Renal cortical epithelial cell (primary cell): ENCODE measurements at regions not wholly inside any gene's neighbourhood (a gene's known extent, or its start where the extent isn't known, plus 50 kb on each side); places are given as distances from the start of the nearest gene placed in this dataset.
"Not testable (repeated sequence)": the region's sequence is repeated elsewhere in the genome, so short reads cannot be mapped to it uniquely, and the experiment has no call there.

Experiments
- DNase-seq: peaks from one replicate; pipeline ENCODE4 v3.0.0-alpha.2; 2011; ENCODE audit warnings: low read depth

DNA sequence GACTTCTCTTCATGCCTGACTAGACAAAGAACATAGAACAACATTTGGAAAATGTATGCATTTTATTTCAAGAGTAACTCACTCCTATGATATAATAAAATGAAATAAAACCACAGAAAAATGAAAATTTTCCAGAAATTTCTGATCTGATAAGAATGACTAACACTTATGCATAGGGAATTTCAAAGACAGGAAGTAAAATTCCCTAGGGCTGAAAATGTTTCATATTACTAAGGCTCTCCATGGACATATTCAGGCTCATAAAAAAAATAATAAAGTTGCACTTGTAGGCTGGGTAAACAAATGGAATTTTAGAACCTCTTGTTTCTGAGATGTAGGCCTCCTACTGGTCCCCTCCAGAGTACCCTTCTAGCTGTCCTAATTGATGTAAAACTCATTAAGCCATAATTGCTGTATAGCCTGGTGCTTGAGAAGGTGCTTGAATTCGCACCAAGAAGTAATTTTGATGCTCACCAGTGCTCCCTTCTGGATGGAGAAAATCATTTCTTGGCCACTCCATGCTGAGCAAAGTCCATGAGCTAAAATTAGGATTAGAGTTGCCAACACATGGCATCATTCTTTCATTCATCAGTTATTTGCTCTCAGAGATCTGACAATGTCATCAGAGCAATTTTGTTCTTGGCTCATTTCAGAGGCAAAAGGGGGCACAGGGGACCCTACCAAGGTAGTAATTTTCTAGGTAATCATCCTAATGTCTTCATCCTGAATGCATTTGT lies 641.0 kb upstream of the CAMK1G start:
- no peak for DNase-seq

DNA sequence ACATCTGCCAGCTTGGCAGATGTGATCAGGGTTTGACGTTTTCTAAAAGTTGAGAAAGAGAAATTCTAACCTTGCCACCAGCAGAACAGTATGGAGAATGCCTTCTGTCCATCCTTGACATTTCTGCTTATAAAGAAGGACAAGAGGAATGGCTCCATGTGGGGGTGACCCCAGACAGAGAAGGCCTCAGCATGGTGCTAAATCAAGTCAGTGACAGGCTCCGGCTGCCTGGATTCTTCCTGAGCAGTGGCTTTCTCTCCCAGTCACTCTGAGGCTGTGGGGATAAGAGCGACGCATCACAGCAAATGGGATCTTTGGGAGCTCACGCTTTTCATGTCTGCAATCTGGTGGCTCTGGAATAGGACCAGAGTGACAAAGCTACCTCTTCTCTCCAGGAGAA lies 640.2 kb upstream of the CAMK1G start:
- no peak for DNase-seq

DNA sequence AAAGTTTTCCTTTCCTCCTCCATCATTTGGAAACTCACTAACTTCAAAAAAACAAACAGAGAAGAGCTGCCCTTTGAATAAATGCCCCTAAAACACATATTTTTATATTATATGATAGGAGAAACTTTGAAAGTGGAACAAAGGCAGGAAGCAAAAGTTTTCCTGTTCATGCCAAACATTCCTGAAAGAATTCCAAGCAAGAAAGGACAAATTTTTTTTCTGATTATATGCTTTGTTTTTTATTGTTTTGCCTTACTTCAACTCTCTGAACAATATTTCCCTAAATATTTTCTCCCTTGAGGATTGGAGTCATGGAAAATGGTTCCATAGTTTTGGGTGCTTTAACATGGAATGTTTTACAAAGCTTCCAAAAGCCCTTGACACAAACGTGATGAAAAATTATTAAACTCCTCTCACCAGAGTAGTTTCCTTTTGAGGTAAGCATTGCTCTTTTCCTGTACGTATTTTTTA lies 638.5 kb upstream of the CAMK1G start:
- DNase-seq, result no peak

DNA sequence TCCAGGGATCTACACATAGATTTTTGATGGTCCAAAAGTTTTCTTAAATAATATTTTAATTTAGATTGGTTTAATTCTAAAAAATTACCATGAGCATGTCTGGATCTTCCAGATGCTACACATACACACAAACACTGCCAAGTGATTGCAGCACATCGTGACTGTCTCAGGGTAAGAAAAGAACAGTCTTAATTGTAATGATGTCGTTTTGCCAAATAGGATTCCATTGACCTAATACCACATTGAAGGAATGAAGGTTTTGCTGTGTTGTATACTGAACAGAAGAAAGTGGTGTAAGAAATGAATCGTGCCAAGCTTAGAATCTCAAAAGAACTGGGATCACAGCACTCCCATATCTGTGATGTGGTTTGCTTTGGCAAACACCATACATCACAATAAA lies 633.3 kb upstream of the CAMK1G start:
- DNase-seq, result no peak

DNA sequence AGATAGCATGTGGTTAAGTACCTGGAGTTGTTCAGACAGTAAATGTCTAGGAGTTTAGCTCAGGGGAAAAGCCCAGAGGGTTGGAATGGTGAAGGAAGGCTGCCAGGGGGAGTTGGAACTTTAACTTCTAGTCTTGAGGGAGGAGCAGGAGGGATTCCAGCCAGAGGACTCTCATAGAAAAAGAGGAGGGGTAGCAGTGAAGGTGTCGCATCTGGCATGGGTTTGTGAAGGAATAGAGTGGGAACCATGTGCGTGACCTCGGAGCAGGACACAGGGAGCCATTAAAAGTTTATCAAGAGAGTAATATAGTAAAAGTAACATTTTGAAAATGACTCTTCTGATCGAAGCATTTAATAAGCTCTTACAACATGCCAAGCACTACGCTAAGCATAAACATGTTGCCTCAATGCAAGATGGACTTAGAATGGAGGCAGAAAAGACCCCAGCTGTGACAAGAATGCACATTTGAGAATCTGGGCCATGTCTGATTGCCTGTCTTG lies 632.4 kb upstream of the CAMK1G start:
- DNase-seq, result no peak

DNA sequence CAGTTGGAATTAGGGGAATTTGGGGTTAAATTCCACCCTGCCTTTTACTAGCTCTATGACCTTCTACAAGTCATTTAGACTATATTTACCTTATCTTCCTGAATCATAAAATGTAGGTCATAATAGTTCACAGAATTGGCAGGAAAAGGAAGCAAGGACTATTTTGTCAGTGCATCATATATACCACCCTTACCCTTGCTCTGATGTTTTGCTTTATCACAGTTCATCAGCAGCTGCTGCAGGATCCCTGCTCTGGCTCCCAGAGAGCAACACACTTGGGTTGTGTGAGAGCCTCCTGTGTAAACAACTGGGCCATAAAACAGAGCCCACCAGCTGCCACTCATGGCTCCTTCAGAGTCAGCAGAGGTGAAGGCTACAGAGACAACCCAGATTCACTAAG lies 631.6 kb upstream of the CAMK1G start:
- DNase-seq, result no peak

DNA sequence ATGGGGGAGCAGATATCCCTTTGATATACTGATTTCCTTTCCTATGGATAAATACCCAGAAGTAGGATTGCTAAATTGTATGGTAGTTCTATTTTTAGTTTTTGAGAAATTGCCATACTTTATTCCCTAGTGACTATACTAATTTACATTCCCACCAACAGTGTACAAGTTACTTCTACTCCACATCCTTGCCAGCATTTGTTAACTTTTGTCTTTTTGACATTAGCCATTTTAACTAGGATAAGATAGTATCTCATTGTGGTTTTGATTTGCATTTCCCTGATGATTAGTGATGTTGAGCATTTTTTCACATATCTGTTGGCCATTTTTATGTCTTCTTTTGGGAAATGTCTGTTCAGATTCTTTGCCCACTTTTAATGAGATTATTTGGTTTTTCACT lies 620.6 kb upstream of the CAMK1G start:
- DNase-seq, result no peak

DNA sequence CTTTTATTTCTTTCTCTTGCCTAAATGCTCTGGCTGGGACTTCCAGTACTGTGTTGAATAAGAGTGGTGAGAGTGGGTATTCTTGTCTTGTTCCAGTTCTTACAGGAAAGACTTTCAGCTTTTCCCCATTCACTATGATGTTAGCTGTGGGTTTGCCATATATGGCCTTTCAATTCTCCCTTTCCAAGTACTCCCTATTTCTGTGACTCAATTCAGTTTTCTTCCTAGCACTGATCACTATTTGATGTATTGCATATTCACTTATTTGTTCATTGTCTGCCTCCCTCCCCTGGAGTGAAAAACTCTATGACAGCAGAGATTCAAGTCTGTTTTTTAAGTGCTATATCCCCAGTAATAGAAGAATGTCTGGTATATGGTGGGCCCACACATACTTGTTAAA lies 618.2 kb upstream of the CAMK1G start:
- no peak for DNase-seq

DNA sequence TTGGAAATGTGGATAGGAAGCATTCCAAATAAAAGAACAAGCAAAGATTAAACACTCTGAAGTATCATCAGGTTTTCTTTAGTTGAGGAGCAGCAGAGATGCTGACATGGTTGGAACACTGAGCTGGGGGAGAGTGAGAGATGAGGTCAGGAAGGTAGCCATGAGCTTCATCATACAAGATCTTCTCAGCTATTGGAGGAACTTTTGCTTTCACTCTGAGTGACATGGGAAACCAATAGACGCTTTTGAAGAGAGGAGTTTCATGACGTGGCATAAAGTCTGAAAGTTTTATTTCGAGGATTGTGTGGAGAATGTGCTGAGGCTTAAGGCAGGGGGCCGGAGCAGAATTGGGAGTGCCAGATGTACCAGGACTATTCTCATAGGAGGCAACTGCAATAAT lies 616.2 kb upstream of the CAMK1G start:
- no peak for DNase-seq

DNA sequence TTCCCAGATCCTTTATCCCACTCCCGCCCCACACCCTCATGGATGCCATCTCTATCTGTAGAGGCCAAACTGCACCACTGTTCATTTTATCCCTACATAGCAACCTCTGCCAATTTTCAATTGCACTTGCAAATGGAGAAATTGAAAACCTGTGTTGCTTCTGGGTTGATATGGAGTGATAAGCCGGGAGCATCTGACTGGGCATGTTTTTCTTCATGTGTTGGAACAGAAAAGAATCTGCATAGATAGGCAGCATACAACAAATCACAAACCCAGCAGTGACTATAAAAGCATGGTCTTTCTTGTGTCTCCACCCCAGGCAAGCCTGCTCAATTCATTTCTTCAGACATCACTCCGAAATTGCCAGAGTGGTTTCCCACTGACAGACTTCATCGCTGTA lies 608.8 kb upstream of the CAMK1G start:
- no peak for DNase-seq

DNA sequence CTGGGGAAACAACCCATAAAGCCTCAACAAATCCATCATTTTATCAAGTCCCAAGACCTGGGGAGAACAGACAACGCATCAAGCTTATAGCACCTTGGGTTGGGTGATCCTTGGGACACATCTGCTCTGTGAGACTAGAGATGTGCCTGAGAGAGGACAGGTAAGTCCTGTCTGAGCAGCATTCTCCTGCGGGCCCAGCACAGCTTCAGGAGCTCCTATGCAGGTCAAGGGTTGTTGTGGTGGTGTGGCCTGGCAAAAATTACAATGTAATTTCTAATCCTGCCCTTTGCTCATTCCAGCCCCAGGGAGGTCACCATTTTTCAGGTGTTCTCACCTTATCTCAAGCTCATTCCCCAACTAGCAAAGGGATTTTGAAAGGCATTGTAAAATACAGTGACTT lies 608.1 kb upstream of the CAMK1G start:
- DNase-seq, result no peak

DNA sequence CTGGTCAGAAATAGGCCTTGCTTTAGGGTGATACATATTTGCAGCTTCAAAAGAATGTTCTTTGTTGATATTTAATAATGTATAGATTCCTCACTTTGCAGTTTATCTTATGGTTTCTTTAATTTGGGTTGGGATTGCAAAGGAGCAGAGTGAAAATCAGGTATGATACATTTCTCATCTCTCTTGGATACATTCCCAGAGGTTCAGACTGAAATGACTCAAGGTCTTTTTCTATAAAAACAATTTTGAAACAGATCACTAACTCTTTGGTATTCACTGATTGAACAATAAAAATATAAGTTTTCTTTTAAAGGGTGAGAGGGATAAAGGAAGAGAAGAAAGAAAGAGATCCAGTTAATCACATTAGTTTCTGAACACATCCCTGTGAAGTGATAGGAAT lies 606.5 kb upstream of the CAMK1G start:
- DNase-seq, result peak; percentile 38

DNA sequence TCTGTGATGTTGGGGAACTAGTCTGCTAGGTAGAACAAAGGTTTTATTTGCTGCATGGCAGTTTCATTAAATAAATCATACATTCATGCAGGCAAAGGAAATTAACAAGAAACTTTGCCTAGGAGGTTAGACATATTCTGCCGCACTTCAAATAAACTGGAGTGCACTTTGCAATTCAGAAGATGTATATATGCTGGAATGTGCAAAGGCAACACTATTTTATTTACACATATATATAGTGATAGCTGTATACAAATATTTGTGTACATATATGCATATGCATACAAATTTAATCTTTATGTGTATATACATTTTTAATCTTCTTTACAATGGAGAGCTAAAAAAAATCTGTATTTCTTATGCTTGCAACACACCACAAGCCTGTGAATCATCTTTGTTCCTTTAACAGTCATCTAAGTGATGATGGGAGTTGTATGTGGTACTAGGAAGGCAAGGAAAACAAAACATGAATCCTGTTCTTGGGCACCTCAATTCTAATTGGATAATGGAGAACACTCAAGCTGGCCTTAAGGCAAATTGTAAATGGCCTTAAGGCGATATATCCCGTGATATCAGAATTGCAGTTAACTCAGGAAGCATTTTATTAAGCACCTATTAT lies 605.8 kb upstream of the CAMK1G start:
- DNase-seq, result peak; percentile 75

DNA sequence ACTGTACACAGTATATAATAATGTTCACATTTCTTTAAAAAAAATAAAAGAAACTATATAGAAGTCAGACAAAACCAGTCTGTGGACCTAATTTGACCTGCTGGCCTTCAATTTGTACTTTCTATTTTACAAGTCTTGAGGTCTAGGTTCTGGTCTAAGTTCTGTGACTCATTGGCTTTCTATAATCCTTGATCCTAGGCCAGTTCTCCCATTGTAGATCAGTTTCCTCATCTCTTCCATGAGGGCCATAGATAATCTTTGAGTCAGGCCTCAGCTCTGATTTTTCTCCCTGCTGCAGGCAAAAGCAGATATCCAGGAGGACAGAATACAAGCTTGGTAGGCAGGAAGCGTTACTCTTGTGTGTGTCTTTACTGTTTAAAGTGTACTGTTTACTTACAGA lies 603.7 kb upstream of the CAMK1G start:
- DNase-seq, result no peak

DNA sequence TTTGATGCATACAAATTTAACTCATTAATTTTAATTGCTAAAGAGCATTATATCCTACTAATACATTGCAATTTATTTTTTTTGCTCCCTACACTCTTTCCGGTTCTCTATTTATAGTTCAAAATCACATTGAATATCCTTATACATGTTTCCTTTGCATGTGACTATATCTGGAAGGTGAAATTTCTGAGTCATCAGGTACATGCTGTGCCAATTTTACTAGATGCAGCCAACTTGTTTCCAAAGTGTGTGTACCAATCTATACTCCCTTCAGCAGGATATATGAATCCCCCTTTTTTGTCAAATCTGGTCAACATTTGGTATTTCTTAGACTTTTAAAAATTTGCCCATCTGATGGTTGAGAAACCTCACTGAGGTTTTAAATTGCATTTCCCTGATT lies 602.9 kb upstream of the CAMK1G start:
- no peak for DNase-seq

DNA sequence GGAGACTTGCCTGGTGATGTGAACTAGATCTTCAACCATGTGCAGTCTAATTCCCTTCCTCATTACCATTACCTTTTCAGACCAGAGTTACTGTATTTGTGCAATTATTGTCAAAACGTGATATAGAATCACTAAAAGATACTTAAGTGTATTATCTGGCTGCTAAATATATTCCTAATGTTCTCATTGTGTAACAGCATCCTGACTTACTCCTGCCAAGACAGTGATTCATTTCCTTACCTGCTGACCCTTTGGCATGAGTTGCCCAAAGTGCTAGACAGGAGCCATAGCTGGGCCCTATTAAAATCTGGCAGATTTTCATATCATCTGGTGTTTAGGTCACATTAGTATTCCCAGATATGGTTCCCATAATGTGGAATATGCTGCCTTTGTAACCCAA lies 598.3 kb upstream of the CAMK1G start:
- peak; percentile 35 for DNase-seq

DNA sequence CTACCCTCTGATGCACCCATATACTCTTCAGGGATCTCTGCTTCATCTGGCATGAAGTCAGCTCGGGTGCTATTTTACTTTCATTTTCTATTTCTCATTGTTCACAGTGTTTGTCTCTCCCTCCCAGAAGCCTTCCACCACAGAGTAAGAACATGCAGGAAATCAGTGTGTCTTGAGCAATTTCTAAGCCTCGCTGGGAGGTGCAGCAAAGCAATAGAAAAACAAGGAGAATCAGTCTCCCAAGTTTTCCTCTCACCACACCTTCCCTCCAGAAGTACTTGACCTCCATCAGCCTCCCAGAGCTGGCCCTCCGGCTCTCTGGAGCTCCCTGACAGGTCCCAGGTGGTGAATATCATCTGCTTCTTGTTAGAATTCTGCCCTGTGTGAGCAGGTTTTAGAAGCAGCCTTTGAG lies 594.7 kb upstream of the CAMK1G start:
- DNase-seq, result peak; percentile 85

DNA sequence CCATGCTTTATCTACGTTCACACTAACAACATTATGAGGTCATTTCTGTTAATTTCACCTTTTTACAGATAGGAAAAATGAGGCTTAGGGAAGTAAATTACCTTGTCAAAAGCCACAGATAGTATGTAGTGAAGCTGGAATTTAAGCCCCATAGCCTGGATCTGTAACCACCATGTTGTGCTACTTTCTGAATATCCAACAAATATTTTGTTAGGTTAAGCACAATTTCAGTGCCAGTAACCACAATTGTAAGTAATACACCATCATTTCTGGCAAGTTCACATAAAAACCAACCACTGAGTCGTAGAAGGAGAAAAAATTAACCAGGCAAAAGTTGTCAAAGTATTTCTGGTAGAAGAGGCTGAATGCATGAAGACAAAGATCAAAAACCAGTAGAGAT lies 593.1 kb upstream of the CAMK1G start:
- DNase-seq, result peak; percentile 78

DNA sequence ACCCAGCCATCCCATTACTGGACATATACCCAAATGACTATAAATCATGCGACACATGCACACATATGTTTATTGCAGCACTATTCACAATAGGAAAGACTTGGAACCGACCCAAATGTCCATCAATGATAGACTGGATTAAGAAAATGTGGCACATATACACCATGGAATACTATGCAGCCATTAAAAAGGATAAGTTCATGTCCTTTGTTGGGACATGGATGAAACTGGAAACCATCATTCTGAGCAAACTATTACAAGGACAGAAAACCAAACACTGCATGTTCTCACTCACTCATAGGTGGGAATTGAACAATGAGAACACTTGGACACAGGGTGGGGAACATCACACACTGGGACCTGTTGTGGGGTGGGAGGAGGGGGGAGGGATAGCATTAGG lies 586.5 kb upstream of the CAMK1G start:
- not testable (repeated sequence) for DNase-seq

DNA sequence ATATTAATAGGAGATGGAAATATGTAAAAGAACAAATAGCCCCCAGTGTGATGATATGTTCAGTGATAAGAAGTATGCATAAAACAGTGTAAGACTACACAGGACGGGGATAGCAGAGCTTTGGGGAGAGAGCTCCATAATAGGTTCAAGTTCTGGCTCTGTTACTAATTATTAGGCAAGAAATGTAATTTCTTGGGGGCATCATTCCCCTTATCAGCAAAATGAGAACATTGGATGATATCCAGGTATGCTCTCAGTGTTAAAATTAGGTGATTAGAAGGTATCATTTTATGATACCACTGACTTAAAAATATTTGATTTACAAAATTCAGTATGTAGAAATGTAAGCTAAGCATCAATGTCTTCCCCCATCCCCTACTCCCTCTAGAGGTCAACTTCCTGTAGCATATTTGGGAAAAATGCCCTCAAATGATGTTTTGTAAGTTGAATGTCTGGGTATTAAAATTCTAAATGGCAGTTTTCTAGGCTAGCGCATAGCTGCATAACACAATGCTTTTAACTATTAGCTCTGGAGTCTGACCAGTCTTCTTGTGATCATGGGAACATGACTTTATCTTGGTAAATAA lies 585.7 kb upstream of the CAMK1G start:
- peak; percentile 18 for DNase-seq

DNA sequence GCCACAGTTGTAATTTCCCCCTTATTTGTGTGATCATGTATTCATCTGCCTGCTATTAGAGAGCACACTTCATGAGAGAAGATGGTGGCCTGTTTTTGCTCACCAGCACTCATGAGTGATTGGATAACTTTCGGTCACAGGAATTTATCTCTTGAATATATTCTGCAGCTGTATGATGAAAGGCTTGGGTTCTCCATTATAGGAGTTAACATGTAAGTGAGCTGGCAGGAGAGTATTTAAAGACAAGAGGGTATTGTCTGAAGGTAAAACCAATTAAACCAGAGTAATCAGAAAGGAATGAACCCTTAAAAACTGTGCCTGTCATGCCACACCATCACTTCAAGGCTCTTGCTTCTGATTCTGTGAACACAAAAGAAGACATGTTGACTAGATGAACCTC lies 574.9 kb upstream of the CAMK1G start:
- no peak for DNase-seq

DNA sequence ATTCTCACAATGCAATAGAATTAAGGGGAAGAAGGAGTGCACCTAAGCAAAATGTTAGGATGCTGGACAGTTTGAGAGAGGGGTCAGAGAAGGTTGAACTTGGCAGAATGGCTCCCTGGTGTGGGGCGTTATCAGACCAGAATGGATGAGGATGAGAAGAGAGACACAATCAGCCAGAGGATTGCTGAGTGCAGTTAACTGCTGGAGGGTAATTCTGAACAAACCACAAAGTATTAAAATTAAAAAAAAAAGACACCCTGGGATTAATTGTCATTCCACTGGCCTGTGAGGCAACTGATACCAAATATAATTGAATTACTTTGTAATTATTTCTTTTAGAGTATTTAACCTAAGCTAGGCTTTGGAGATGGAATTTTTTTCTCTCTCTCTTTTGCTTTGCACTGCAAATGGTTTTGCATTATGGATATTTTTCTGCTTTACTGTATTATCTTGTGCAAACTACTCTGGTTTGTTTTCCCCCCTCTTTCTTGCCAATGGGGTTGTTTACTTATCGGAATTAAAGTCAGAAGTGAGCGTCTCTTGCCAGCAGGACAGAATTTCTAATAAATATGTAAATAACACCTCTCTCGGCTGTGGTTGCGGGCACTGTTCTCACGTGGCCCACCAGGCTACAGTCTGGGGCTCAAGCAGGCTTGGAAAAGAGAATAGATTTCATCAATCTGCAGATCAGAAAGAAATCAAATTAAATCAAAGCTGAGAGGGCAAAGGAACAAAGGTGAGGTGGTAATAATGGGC lies 572.9 kb upstream of the CAMK1G start:
- DNase-seq, result no peak
